GM19463 (cell line): ENCODE measurements at regions not wholly inside any gene's neighbourhood (a gene's known extent, or its start where the extent isn't known, plus 50 kb on each side); places are given as distances from the start of the nearest gene placed in this dataset.
A peak's percentile ranks its signal among the peaks of the same experiment; 100 is the strongest.
"Not testable (repeated sequence)": the region's sequence is repeated elsewhere in the genome, so short reads cannot be mapped to it uniquely, and the experiment has no call there.

Experiments
- ATAC-seq: cut with Tn5 transposase; IDR thresholded peaks from one replicate; pipeline ENCODE4 v1.9.1; 2021; ENCODE audit warnings: mild to moderate bottlenecking, moderate library complexity; ENCODE audit not compliant: unreplicated experiment

DNA sequence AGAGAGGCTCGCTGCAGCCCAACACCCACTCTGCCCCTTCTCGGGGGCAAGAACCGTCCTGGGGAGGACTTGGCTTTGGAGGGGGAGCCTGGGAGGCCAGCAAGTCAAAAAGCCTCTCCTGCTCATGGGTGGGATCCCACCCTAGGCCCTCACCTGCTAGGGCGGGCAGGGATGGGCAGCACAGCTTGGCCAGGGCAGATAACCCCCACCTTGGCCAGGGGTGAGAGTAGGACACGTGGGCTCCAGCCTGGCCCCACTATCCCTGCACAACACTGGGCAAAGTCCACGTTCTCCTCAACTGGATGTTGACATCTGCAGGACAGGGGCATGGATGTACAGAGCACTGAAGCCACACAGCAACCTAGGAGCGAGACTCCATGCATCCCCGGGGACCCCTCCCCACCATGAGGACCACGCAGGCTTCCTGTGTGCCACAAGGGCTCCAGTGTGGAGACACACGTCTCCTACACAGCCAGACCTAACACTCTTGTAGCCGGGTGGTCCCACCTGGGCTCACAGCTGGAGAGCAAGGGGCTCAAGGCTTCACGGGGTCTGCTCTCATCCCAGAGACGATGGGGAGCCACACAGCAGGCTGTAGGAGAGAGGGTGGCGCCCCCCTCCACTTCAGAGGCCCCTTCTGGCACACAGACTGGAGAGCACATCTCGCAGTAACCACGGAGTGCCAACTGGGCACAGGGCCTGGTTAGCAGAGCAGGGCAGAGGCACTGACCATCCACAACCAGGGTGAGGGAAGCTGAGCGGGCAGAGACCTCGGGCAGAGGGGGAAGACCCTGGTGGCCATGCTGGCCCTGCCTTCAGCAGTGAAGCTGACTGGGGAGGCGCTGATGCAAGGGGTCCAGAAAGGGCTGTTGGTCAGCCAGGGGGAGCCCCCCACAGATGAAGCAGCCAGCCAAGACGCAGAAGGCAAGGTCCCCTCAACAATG lies 171.1 kb downstream of the CRYBB2 start:
- no peak for ATAC-seq

DNA sequence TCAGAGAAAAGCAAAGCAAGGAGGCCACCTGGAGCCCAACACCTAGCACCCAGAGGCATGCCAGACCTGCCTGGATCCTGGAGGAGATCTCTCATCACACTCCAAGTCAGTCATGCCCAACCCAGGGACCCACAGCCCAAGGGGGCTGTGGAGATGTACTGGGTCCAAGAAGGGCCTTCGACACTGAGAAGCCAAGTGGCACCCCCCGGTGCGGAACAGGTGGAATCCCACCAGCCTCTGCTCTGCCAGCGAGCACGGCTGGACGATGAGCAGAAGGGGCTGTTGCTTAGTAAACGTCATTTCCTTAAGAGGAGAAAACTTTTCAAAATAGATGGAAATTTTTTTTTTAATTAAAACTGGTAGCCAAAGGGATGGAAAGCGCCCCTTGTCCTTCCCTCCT lies 171.9 kb upstream of the GRK3 start:
- ATAC-seq: no peak

DNA sequence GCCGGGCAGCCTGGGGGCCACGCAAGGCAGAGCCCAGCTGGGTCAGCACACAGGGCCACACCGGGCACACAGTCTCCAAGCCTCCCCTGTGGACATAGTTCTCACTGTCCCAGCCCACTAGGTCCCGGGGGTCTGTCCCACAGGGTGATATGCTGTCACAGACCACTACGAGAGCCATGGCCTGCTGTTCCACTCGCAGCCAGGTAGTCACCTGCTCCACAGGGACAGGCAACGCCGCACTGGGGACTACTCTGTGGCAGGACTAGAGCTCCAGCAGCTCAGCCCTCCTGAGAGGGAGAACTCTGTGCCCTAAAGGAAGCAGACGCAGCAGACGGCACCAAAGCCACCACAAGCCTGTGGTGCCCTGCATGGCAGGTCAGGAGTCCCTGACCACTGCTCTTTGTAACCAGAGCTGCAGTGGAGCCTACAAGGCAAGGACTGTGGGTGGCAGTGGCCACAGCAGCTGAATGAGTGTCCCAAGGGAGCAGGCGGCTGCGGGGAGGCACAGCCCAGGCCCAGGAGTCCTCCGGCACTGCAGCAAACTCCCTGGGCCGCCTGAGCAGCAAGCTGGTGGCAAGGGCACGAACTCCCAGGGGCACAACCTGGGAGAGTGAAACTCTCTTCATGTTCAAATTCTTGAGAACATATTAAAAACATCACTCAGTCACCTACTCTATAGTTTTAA lies 171.2 kb upstream of the GRK3 start:
- no peak for ATAC-seq

DNA sequence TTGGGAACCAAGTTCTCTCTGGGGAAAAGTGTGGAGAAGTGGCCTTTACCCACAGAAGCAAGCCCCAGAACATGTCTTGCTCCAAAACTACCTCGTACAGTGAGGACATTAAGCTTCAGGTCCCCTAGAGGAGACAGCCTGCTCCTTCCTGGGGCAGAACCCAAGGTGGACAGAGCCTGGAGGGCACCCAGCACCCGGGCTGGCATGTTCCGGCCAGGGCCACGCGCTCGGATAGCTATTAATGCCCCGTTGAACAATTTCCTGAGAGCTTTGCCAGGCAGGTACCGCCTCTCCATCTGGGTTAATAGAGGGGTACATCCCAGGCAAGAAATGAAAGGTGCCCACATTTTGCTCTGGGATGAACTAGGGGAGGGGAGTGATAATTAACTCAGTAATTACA lies 169.0 kb upstream of the GRK3 start:
- no peak for ATAC-seq

DNA sequence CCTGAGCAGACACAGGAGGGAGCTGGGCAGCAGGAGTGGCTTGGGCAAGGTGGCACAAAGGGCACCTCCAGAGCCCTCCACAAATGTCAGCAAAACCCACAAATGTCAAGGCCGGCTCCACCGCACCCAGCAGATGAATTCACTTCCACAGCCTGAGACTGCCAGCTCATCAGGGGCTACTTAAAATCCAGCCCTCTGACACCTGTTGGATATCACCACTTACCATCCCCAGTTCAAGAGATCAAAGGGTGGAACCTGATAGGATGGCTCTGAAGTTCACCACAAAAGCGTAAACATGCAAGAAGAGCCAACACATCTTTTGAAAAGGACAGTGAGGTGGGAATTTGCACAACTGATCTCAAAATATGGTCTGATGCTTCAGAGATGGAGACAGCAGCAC lies 168.6 kb upstream of the GRK3 start:
- ATAC-seq: no peak

DNA sequence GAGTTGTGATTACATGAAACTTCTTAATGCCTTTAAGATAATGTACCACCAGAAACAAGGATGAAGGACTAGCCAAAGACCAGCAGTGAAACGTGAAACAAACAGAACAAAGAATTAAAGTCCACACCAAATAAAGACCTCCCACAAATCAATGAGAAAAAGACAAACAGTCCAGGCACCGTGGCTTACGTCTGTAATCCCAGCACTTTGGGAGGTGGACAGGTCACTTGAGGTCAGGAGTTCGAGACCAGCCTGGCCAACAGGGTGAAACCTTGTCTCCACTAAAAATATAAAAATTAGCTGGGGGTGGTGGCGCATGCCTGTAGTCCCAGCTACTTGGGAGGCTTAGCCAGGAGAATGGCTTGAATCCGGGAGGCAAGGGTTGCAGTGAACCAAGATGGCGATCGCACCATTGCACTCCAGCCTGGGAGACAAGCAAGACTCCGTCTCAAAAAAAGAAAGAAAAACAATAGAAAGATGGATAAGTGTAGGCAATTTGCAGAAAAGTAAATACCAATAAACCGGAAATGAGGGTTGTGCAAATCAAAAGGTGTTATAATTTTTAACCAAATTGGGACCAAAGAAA lies 167.8 kb upstream of the GRK3 start:
- ATAC-seq: no peak

DNA sequence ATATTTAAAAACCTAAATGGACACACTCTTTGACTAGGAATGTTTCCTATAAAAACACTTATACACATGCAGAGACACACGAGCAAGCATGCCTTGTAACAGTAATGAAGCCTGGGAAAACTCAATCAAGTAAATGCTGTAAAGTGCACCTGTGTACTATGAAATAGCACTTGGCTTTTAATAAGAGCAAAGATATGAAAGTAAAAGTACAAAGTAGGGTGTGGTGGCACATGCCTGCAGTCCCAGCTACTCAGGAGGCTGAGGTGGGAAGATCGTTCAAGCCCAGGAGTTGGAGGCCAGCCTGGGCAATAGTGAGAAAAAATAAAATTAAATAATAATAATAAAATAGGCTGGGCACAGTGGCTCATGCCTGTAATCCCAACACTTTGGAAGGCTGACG lies 166.9 kb upstream of the GRK3 start:
- ATAC-seq: no peak

DNA sequence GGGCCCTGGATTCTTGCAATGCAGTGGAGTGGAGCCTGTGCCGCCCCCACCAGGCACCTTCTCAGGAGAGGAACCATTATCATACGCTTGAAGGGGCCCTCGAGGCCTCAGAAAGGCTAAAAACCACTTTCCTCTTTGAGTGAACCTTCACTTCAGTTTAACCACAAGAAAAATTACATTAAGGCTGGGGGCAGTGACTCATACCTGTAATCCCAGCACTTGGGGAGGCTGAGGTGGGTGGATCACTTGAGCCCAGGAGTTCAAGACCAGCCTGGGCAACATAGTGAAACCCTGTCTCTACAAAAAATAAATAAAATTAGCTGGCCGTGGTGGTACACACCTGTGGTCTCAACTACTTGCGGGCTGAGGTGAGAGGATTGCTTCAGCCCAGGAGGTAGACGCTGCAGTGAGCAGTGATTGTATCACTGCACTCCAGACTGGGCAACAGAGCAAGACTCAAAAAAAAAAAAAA lies 165.8 kb upstream of the GRK3 start:
- ATAC-seq: not testable (repeated sequence)

DNA sequence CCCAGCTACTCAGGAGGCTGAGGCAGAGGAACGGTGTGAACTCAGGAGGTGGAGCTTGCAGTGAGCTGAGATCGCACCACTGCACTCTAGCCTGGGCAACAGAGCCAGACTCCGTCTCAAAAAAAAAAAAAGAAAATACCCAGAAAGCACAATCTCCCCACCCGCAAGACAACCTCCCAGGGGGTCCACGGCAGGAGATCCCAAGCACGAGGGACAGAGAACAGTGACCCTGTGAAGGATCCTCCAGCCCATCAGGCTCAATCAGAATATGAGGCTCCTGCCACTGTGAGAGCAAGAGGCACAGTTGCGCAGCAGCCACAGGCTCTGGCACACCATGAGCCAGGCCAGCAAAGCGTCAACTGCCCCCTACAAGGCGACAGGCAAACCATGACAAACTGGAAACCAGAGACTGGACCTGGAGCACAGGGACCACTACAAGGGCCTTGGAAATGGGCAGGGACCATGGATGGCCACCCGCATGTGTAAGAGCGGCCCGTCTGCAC lies 164.8 kb upstream of the GRK3 start:
- ATAC-seq: no peak

DNA sequence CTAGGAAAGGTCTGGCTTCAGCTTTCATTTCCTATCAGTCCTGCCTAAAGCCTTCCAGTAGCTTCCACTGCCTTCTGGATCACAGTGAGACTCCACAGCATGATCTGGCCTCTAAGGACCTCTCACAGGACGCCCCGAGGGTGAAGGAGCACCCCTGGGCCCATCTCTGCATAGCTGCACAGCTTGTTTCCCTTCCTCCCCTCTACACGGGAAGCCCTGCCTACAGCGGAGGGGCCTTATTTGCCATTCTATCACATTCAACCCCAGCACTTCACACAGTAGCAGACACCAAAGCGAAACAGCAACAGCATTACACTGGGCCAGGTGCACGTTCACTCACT lies 162.3 kb upstream of the GRK3 start:
- no peak for ATAC-seq

DNA sequence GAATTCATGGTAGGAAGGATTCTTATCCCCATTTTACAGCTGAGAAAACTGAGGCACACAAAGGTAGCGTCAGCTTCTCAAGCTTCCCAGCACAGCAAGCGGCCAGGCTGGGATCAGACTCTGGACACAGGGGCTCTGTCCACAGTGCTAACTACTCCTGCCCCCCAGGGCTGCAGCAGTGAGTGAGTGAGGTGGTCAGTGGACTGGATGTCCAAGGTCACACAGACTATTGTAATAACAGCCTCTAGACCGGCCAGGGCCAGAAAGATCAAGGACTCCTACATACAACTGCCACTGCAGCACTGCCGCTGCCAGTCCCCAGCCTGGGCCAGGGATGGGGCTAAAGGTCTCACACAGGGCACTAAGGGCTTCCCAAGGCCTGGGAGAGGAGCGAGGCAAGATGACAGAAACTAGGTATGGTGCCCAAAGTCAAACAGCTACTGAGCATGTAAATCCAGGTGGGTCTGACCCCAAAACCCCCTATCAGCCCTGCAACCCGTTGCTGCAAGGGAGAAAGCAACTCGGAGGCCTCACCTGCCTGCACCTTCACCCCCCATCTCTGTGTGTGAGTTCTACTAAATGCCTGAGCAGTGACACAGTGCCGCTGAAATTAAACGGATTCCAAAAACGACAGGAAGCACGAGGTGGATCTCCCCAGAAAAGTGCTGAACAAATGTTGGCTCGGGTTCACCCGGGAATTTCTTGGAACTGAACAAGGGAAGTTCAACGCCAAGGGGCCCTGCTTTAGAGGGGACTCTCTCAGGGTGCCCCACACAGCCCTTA lies 161.8 kb upstream of the GRK3 start:
- no peak for ATAC-seq

DNA sequence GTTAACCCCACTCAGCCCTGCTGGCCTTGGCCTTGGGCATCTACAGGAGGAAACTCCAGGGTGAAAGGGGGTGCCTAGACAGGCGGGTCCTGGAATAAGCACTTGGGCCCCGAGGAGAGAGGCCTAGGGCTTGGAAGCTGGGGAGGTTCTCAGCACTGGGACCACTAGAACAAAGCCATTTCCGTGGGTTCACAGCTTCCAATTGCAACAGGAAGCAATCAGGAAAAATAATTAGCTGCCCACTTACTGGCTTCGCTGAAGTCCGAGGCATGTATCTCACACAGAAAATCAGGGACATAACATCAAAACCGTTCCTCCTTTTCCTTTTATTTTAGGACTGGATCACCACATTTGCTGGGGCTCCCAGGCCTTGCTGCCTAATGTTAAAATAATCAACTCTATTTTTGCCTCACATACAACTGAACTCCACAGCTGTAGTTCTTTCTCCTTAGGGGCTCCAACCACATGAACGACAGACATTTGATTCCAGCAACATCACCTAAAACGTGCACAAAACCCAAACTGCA lies 161.1 kb upstream of the GRK3 start:
- no peak for ATAC-seq

DNA sequence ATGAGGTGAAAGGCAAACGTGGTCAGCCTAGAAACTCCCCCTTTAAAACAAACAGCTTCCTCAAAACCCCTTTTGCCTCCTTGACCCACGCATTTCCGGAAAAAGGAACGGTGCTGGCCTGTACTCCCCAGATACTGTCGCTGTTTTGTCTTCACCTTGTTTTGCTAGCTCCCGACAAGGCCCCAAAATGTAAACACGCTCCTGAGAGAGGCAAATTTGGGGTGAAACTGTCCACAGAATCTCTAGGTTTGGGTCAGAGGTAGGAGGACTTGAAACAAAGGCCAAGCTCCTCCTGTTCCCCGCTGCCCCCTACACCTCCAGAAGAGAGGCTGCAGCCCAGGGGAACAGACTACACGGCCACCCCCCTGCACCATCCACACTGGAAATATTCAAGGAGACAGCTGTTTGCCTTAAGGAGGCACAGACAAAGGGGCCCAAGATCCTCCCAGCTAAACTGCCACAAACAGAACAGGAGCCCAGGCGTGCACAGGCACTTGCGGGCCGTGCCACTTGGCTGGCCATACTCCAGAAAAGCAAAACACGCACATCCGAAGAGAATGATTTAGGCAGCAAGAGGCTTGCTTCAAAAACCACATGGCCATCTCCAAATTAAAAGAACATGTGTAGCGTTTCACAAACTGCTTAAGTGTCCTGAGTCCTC lies 160.5 kb upstream of the GRK3 start:
- ATAC-seq: no peak

DNA sequence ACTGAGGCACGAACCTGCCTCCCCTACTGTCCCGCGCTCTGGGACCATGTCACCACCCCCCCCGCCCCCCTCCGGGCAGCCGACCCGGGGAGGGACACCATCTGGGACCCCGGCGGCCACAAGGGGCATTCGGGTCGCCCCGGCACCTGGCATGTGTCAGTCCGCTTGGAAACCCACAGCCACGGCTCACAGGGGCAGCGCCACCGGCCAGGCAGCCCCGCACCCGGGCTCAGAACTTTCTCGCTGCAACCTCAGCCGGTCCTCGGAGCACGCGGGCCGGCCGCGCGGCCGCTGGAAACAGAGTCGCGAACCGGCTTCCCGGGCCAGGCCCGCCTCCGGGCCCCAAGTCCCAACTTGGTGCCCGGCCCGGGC lies 159.9 kb upstream of the GRK3 start:
- no peak for ATAC-seq

DNA sequence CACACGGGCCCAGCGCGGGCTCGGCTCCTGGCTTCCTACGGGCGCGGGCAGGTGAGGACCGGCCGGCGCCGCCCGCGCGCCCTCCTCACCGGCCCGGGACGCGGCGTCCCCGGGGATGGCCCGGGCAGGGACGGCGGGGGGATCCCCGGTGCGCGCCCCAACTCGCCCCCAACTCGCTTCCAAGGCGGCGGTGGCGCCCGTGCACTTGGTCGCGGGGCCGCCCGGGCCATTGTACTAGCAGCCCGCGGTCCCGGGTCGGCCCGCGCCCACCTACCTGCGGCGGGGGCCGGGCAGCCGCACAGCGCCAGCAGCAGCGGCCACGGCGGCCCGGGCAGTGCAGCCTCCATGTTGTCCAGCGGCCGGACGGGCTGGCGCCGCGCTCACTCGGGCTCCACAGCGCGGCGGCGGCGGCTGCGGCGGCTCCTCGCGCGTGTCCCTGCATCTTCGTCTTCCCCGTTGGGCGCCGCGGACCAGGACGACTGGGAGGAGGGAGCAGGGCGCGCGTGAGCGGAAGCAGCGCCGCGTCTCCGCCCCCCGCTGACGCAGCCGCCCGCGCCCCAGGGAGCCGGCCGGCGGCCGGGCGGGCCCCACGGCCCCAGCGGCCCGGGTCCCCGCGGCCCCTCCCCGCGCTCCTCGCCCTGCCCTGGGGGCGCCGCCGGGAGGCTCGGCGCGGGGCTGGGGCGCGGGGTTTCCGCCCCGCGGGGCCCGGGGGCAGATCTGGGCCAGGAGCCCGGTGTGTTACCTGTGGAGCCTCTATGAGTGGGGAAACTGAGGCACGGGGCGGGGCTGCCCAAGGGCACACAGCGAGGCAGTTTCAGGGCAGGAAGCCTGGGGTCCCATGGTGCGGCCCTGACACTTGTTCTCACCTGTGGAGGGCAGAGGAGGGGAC lies 159.3 kb upstream of the GRK3 start:
- peak; percentile 49 for ATAC-seq

DNA sequence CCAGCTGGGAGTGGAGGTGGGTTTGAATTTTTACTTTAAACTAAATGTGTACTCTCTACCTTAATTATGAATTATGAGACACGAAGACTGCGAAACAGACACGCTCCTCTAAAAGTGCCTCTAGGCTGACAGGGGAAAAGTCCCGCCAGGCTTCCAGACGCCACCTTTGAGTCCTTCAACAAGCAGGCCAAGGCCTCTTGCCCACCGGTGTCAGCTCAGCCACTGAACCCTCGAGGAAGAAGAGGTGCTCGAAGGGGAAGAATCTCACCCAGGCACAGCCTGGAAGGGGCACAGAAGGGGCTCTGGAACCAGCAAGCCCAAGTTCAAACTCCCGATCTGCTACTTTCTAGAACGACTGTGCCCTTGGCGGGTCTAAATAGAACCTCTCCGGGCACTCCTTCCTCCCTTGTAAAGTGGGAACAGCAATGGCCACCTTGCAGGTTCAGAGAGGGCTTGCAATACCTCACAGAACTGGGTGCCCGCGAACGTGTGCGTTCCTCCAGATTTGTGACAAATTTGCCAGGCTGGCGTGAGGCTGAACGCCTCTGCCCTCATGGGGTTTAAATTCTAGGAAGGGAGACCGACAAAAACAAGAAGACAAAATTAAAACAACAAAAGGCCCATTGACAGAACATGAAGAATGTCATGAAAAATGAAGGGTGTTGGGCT lies 158.5 kb upstream of the GRK3 start:
- no peak for ATAC-seq

DNA sequence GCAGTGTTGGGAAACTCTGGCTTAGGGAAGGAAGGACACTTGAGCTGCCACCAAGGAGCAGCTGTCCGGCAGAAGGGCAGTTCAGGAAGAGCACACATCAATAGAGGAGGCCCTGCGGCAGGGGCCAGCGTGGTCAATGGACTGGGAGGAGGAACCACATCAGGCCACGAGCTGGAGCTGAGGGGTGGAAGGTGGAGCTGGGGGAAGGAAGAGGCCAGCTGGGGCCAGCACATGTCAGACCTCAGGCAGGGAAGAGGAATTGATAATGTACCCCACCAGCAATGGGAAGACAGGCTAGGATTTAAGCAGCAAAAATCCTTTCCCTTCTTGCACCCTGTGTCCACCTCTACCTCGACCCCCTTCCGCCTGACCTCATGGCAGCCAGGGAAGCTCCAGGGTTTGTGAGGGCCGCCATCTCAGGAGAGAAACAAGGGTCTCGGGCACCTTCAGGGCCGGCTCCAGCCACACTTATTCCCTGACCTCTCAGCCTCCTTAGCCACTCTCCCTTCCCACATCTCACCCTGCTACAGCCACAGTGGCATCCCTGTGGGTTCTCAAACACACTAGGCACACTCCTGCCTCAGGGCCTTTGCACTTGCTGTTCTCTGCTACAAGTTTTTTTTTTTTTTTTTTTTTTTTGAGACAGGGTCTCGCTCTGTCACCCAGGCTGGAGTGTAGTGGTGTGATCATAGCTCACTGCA lies 157.8 kb upstream of the GRK3 start:
- ATAC-seq: no peak

DNA sequence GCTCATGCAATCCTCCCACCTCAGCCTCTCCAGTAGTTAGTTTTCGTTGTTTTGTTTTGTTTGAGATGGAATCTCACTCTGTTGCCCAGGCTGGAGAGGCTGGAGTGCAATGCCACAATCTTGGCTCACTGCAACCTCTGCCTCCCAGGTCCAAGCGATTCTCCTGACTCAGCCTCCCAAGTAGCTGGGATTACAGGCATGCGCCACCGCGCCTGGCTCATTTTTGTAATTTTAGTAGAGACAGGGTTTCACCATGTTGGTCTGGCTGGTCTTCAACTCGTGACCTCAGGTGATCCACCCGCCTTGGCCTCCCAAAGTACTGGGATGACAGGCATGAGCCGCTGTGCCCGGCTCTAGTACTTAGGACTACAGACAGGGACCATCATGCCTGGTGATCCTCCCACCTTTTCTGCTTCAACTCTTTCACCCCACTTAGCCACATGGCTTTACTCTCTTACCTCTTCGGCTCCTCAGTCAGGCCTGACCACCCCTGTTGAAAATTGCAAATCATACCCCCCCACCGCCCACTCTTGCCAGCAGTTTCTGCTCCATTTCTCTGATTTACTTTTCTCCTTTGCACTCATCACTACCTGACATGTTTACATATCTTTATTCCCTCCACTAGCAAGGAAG lies 157.1 kb upstream of the GRK3 start:
- no peak for ATAC-seq
